ENCODE measurements at regions not wholly inside any gene's neighbourhood (a gene's known extent, or its start where the extent isn't known, plus 50 kb on each side); places are given as distances from the start of the nearest gene placed in this dataset.

DNA sequence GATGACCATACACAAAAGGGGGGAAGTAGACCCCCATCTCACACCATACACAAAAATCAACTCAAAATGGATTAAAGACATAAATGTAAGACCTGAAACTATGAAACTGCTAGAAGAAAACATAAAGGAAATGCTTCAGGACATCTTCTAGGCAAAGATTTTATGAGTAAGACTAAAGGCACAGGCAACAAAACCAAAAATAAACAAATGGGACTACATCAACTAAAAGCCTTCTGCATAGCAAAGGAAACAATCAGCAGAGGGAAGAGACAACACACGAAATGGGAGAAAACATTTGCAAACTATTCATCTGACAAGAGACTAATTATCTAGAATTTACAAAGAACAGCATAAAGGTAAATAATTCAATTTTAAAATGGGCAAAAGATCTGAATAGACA, 152.1 kb downstream of the AXIN2 start:
- no peak for TF ChIP-seq EZH2 (IDR thresholded peaks at IDR 0.05; ENCODE audit: borderline replicate concordance, low read length)
- TF ChIP-seq, protein P1, sequence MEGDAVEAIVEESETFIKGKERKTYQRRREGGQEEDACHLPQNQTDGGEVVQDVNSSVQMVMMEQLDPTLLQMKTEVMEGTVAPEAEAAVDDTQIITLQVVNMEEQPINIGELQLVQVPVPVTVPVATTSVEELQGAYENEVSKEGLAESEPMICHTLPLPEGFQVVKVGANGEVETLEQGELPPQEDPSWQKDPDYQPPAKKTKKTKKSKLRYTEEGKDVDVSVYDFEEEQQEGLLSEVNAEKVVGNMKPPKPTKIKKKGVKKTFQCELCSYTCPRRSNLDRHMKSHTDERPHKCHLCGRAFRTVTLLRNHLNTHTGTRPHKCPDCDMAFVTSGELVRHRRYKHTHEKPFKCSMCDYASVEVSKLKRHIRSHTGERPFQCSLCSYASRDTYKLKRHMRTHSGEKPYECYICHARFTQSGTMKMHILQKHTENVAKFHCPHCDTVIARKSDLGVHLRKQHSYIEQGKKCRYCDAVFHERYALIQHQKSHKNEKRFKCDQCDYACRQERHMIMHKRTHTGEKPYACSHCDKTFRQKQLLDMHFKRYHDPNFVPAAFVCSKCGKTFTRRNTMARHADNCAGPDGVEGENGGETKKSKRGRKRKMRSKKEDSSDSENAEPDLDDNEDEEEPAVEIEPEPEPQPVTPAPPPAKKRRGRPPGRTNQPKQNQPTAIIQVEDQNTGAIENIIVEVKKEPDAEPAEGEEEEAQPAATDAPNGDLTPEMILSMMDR (conservative IDR thresholded peaks at IDR 0.05 in 1 of 2, IDR thresholded peaks at IDR 0.05 in 1 of 2; ENCODE audit: extremely low read depth in 1 of 2, insufficient read depth in 1 of 2, low read depth in 1 of 2, low read length in 2 of 2) = no peak

All from mammary epithelial cell (primary cell).